ENCODE measurements at regions not wholly inside any gene's neighbourhood (a gene's known extent, or its start where the extent isn't known, plus 50 kb on each side); places are given as distances from the start of the nearest gene placed in this dataset.

DNA sequence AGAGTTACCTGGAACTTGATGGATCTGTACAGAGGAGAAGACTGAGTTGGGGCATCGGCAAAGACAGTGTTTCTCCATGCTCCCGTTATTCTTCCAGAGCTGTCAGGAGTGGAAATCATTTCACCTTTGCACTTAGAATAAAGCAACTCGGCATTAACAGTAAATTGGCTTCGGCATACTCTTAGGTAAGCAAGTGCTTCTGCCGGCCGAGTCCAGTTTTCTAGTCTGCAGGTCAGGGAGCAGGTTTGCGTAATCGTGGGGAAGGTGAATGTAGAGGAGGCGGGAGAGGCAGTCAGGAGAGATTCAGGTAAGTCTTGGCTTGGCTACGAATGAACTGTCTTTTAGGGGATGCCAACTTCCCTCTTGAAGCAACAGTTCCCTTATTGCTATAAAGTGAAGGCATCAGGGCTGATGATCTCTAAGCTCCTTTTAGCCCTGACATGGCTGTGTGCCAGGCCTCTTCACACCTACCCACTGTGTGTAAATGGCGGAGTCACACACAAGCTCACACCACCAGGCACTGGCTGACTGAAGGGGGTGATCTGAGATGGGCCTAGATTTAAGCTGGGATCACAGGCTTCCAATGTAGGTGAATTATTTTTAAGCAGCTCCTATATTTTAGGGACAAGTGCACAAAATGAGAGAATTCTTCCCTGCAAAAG, 127.1 kb downstream of the GATA3 start:
- TF ChIP-seq, protein P1, sequence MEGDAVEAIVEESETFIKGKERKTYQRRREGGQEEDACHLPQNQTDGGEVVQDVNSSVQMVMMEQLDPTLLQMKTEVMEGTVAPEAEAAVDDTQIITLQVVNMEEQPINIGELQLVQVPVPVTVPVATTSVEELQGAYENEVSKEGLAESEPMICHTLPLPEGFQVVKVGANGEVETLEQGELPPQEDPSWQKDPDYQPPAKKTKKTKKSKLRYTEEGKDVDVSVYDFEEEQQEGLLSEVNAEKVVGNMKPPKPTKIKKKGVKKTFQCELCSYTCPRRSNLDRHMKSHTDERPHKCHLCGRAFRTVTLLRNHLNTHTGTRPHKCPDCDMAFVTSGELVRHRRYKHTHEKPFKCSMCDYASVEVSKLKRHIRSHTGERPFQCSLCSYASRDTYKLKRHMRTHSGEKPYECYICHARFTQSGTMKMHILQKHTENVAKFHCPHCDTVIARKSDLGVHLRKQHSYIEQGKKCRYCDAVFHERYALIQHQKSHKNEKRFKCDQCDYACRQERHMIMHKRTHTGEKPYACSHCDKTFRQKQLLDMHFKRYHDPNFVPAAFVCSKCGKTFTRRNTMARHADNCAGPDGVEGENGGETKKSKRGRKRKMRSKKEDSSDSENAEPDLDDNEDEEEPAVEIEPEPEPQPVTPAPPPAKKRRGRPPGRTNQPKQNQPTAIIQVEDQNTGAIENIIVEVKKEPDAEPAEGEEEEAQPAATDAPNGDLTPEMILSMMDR (IDR thresholded peaks at IDR 0.05; ENCODE audit: low read depth, low read length), result no peak
- H3K4me3 ChIP-seq (replicated peaks in 1 of 2; ENCODE audit: low read depth in 2 of 2, low read length in 2 of 2), result no peak overlapping the region
- no peak for DNase-seq (ENCODE audit: low read depth in 2 of 2)

DNA sequence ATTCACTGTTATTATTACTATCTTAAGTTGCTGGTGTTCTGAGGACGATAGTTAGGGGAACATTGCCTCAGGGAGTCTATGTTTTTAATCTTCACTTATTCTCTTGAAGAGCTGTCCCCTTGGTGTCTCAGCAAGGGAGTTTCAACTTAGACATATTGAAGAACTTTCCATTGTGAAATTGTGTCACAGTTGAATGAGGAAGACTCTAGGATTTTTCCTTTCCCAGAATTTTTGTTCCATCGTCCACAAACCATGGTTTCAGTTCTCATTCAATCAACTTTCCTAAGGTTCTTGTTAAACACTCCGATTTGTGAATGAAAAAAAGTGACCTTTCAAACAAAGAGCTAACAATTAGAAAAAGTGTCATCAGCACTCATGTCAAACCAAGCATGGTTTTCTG, 128.3 kb downstream of the GATA3 start:
- H3K4me3 ChIP-seq (replicated peaks in 1 of 2; ENCODE audit: low read depth in 2 of 2, low read length in 2 of 2), result no peak overlapping the region
- no peak for DNase-seq (ENCODE audit: low read depth in 2 of 2)

DNA sequence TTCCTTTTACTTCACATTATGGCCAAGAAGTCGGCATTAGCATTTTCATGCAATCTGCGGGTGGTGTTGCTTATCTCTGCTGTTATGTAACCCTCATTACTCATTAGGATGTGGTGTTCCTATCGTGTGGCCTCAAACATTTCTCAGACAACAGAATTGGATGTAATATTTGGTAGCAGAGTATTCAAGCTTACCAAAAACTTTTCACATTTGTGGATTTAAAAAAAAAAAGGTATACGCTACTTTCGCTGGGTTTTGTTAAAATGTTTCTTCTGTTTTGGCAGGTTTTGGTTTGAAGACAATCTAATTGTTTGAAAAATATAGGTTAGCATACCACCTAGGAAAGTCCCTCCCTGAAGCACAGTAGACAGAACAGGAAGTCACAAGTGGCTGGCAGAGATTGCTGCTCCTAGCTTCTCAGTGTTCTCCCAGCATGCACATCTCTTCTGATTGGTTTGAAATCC, 128.8 kb downstream of the GATA3 start:
- TF ChIP-seq, protein P1 (IDR thresholded peaks at IDR 0.05; ENCODE audit: low read depth, low read length), result no peak
- peak; percentile 58 to 79 for DNase-seq (ENCODE audit: low read depth in 2 of 2)
- H3K4me3 ChIP-seq (replicated peaks in 1 of 2; ENCODE audit: low read depth in 2 of 2, low read length in 2 of 2), result no peak overlapping the region

More for the DNA sequence above, 128.3 kb downstream of the GATA3 start:
- TF ChIP-seq, protein P1 (IDR thresholded peaks at IDR 0.05; ENCODE audit: low read depth, low read length), result no peak

DNA sequence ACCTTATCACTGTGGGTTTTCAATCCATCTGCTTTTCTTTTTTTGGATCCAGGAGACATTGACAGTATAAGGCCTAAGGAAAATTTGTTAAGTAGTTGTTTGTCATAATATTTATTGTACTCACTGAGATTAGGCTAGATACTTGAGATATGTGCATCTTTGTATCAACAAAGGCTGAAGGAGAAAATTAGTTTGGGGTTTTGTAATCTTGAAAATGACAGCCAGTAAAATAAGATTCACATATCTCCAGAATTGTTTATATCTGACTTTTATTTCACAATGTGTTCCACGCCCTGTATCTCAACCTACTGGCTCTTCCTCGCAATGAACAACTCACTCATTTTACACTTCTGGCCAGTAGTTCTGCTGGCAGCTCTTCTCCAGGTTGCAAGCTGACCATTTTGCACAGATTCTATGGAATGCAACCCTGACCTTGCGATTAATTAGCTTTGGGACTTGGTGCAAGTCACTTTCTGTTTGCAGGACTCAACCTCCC, 132.7 kb downstream of the GATA3 start:
- TF ChIP-seq, protein P1 (IDR thresholded peaks at IDR 0.05; ENCODE audit: low read depth, low read length), result no peak
- H3K4me3 ChIP-seq (replicated peaks in 1 of 2; ENCODE audit: low read depth in 2 of 2, low read length in 2 of 2), result no peak overlapping the region
- peak in 1 of 2 donors; percentile 4 for DNase-seq (ENCODE audit: low read depth in 2 of 2)

DNA sequence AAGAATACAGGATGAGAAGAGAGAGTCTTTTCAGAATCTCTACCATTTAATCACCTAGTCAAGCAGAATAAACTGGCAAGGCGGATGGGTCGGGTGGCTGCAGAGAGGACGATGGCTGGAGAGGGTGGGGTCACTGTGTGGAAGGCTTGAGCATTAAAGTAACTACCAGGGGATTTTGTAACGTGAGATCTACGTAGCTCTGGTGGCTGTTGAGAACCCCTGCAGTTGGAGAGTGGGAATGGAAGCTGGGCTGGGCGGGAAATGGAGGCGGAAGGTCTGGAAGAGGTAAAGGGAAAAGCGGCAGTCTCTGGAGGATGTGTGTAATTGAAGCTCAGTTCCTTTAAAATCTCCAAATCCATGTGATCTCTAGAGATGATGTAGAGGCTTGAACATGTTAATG, 135.0 kb downstream of the GATA3 start:
- TF ChIP-seq, protein P1 (IDR thresholded peaks at IDR 0.05; ENCODE audit: low read depth, low read length), result no peak
- no peak overlapping the region for H3K4me3 ChIP-seq (replicated peaks in 1 of 2; ENCODE audit: low read depth in 2 of 2, low read length in 2 of 2)

DNA sequence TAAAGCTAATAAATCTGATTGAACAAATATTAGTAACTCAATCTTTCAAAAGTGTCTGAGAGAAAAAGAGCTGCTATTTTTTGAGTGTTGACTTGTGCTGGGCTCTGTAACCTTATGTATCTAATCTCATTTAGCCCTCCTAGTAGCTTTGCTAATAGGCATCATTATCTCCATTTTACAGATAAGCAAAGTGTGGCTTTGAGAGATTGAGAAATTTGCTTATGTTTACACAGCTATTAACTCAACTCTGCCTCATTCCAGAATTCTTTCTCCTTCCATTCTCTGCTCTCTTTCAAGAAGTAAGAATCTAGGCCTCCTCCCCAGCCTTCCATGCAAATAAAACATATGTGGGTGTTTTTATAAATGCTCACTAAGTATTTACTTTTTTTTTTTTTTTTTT, 137.8 kb downstream of the GATA3 start:
- H3K4me3 ChIP-seq (replicated peaks in 1 of 2; ENCODE audit: low read depth in 2 of 2, low read length in 2 of 2), result no peak overlapping the region
- TF ChIP-seq, protein P1 (IDR thresholded peaks at IDR 0.05; ENCODE audit: low read depth, low read length), result no peak
- DNase-seq (ENCODE audit: low read depth in 2 of 2), result no peak

More for the DNA sequence above, 135.0 kb downstream of the GATA3 start:
- DNase-seq (ENCODE audit: low read depth in 2 of 2), result no peak
